ENCODE measurements at regions not wholly inside any gene's neighbourhood (a gene's known extent, or its start where the extent isn't known, plus 50 kb on each side); places are given as distances from the start of the nearest gene placed in this dataset.
A peak's percentile ranks its signal among the peaks of the same experiment; 100 is the strongest.
"Not testable (repeated sequence)": the region's sequence is repeated elsewhere in the genome, so short reads cannot be mapped to it uniquely, and the experiment has no call there.

GRCh38 chr3:18533039-18533438, 107.9 kb upstream of the SATB1 start:
- no peak for DNase-seq (ENCODE audit: low read depth, low spot score)
- Mint-ChIP-seq H3K36me3 (ENCODE audit: low read depth) (no peaks in the 10 kb centered on the region), H3K4me3 (no peak overlapping the region), H3K4me1 (no peaks in the 10 kb centered on the region), H3K27ac (ENCODE audit: unreplicated experiment) (no peak overlapping the region), H3K27me3 (ENCODE audit: low read depth) (no peaks in the 10 kb centered on the region), H3K9me3 (no peaks in the 10 kb centered on the region)
- no peak for TF ChIP-seq CTCF (conservative IDR thresholded peaks at IDR 0.05)

- Mint-ChIP-seq H3K9me3 (no peaks in the 10 kb centered on the region), H3K27me3 (ENCODE audit: low read depth) (no peaks in the 10 kb centered on the region), H3K4me3 (no peak overlapping the region), H3K27ac (ENCODE audit: unreplicated experiment) (no peak overlapping the region), H3K4me1 (no peaks in the 10 kb centered on the region), H3K36me3 (ENCODE audit: low read depth) (no peaks in the 10 kb centered on the region)
- TF ChIP-seq CTCF (conservative IDR thresholded peaks at IDR 0.05), result no peak
- DNase-seq (ENCODE audit: low read depth, low spot score), result no peak
Measured at GRCh38 chr3:18531662-18532061, 106.5 kb upstream of the SATB1 start.

GRCh38 chr3:18529631-18530030, 104.5 kb upstream of the SATB1 start:
- Mint-ChIP-seq H3K4me3 (no peak overlapping the region), H3K9me3 (peaks cover 8% of the 10 kb centered on the region), H3K36me3 (ENCODE audit: low read depth) (peaks cover 2% of the 10 kb centered on the region), H3K27me3 (ENCODE audit: low read depth) (no peaks in the 10 kb centered on the region), H3K27ac (ENCODE audit: unreplicated experiment) (no peak overlapping the region), H3K4me1 (no peaks in the 10 kb centered on the region)
- TF ChIP-seq CTCF (conservative IDR thresholded peaks at IDR 0.05), result no peak
- no peak for DNase-seq (ENCODE audit: low read depth, low spot score)

- no peak for TF ChIP-seq CTCF (conservative IDR thresholded peaks at IDR 0.05)
- Mint-ChIP-seq H3K4me1 (no peaks in the 10 kb centered on the region), H3K27me3 (ENCODE audit: low read depth) (no peaks in the 10 kb centered on the region), H3K9me3 (peaks cover 8% of the 10 kb centered on the region), H3K36me3 (ENCODE audit: low read depth) (peaks cover 2% of the 10 kb centered on the region), H3K4me3 (no peak overlapping the region), H3K27ac (ENCODE audit: unreplicated experiment) (no peak overlapping the region)
- DNase-seq (ENCODE audit: low read depth, low spot score), result no peak
Measured at GRCh38 chr3:18527691-18528090, 102.6 kb upstream of the SATB1 start.

GRCh38 chr3:18526667-18527066, 101.5 kb upstream of the SATB1 start:
- TF ChIP-seq CTCF (conservative IDR thresholded peaks at IDR 0.05), result no peak
- H3K27ac Mint-ChIP-seq (ENCODE audit: unreplicated experiment), result no peak overlapping the region
- peaks cover 2% of the 10 kb centered on the region for H3K36me3 Mint-ChIP-seq (ENCODE audit: low read depth)
- H3K4me3 Mint-ChIP-seq, result no peak overlapping the region
- H3K4me1 Mint-ChIP-seq, result no peaks in the 10 kb centered on the region
- no peaks in the 10 kb centered on the region for H3K27me3 Mint-ChIP-seq (ENCODE audit: low read depth)
- no peak for DNase-seq (ENCODE audit: low read depth, low spot score)
- H3K9me3 Mint-ChIP-seq, result peaks cover 8% of the 10 kb centered on the region

- H3K27ac Mint-ChIP-seq (ENCODE audit: unreplicated experiment), result peak overlapping the region; percentile 94
- H3K27me3 Mint-ChIP-seq (ENCODE audit: low read depth); H3K9me3 Mint-ChIP-seq; H3K36me3 Mint-ChIP-seq (ENCODE audit: low read depth); H3K4me1 Mint-ChIP-seq; DNase-seq (ENCODE audit: low read depth, low spot score): not testable (repeated sequence)
- peak overlapping the region; percentile 78 for H3K4me3 Mint-ChIP-seq
Measured at GRCh38 chr3:18516170-18516569, 91.0 kb upstream of the SATB1 start.

All from neural crest cell (in vitro differentiated cells).